Posterior vena cava (tissue), 2 donors: ENCODE measurements at regions not wholly inside any gene's neighbourhood (a gene's known extent, or its start where the extent isn't known, plus 50 kb on each side); places are given as distances from the start of the nearest gene placed in this dataset.

Experiments
- DNase-seq: peaks from one replicate; pipeline ENCODE4 v3.0.0-alpha.2; 2020; ENCODE audit warnings: low spot score
- intact Hi-C, 2 donors: fragments of 100-400 bp; cut with DNase I; formaldehyde crosslinking; loops; one replicate each; pipeline versions ENCODE4 v1.14.1 to v1.14.2; 2022 to 2023
- donor health status: DM: yes; HTN: yes; CAD: no.
- donor health status: DM: yes; HTN: yes; CAD: no.

GRCh38 chr5:11973469-11973868, 69.2 kb upstream of the CTNND2 start:
- DNase-seq, result no peak
- intact Hi-C loops, result no loop called here

- no peak for DNase-seq
- intact Hi-C loops, result no loop called here
Observed at GRCh38 chr5:11963227-11963626, 59.0 kb upstream of the CTNND2 start.

GRCh38 chr5:11962122-11962521, 57.9 kb upstream of the CTNND2 start:
- intact Hi-C loops, result no loop called here
- no peak for DNase-seq

GRCh38 chr5:11958321-11958720, 54.1 kb upstream of the CTNND2 start:
- intact Hi-C loops, result no loop called here
- no peak for DNase-seq

- intact Hi-C loops, result no loop called here
- no peak for DNase-seq
Observed at GRCh38 chr5:11955331-11955730, 51.1 kb upstream of the CTNND2 start.
